HEK293 (cell line): ENCODE measurements at regions not wholly inside any gene's neighbourhood (a gene's known extent, or its start where the extent isn't known, plus 50 kb on each side); places are given as distances from the start of the nearest gene placed in this dataset.

Experiments used
- CTCF ChIP-seq: fragments of 450-650 bp; formaldehyde crosslinking; IDR thresholded peaks from 2 replicates; pipeline ENCODE4 v1.5.1; 2016; ENCODE audit warnings: missing biosample characterization, missing genetic modification characterization
- EGR2 ChIP-seq: fragments of 450-650 bp; formaldehyde crosslinking; IDR thresholded peaks from 2 replicates; pipeline ENCODE4 v1.5.1; 2016; ENCODE audit warnings: low read depth, missing biosample characterization, missing genetic modification characterization
- IKZF3 ChIP-seq: fragments of 450-650 bp; IDR thresholded peaks from 2 replicates; pipeline ENCODE4 v1.5.0; 2018; ENCODE audit warnings: missing biosample characterization, mild to moderate bottlenecking, missing genetic modification characterization, moderate library complexity
- MYNN ChIP-seq: fragments of 450-650 bp; formaldehyde crosslinking; IDR thresholded peaks from 2 replicates; pipeline ENCODE4 v1.5.1; 2016; ENCODE audit warnings: missing biosample characterization, missing genetic modification characterization, borderline replicate concordance
- PRDM10 ChIP-seq: fragments of 450-650 bp; formaldehyde crosslinking; IDR thresholded peaks from 2 replicates; pipeline ENCODE4 v1.5.1; 2016; ENCODE audit warnings: missing biosample characterization, missing genetic modification characterization
- SETDB1 ChIP-seq: IDR thresholded peaks from one replicate; pipeline ENCODE4 v1.6.1; 2017; ENCODE audit warnings: mild to moderate bottlenecking, low read length, moderate library complexity, mixed read lengths; ENCODE audit not compliant: insufficient read length
- ZNF148 ChIP-seq: fragments of 450-650 bp; formaldehyde crosslinking; IDR thresholded peaks from 2 replicates; pipeline ENCODE4 v1.5.0; 2017; ENCODE audit warnings: missing biosample characterization, missing genetic modification characterization, borderline replicate concordance
- ZNF24 ChIP-seq: fragments of 450-650 bp; formaldehyde crosslinking; IDR thresholded peaks from 2 replicates; pipeline ENCODE4 v1.5.1; 2016; ENCODE audit warnings: missing biosample characterization, missing genetic modification characterization
- ZNF311 ChIP-seq: fragments of 450-650 bp; formaldehyde crosslinking; IDR thresholded peaks from 2 replicates; pipeline ENCODE4 v1.5.1; 2017; ENCODE audit warnings: missing biosample characterization, missing genetic modification characterization, borderline replicate concordance
- ZNF600 ChIP-seq: fragments of 450-650 bp; formaldehyde crosslinking; IDR thresholded peaks from 2 replicates; pipeline ENCODE4 v1.5.1; 2016; ENCODE audit warnings: missing biosample characterization, missing genetic modification characterization
- ZNF704 ChIP-seq: fragments of 450-650 bp; formaldehyde crosslinking; IDR thresholded peaks from 2 replicates; pipeline ENCODE4 v1.5.1; 2016; ENCODE audit warnings: missing biosample characterization, missing genetic modification characterization
- ZNF707 ChIP-seq: fragments of 450-650 bp; formaldehyde crosslinking; IDR thresholded peaks from 2 replicates; pipeline ENCODE4 v1.5.1; 2016; ENCODE audit warnings: missing biosample characterization, missing genetic modification characterization
- ZNF843 ChIP-seq: fragments of 450-650 bp; formaldehyde crosslinking; IDR thresholded peaks from 2 replicates; pipeline ENCODE4 v1.5.1; 2016; ENCODE audit warnings: missing biosample characterization, missing genetic modification characterization
- ZSCAN18 ChIP-seq: fragments of 450-650 bp; formaldehyde crosslinking; IDR thresholded peaks from 2 replicates; pipeline ENCODE4 v1.5.1; 2016; ENCODE audit warnings: missing biosample characterization, missing genetic modification characterization

- TF ChIP-seq SETDB1 (no peak), IKZF3 (tag by site-specific recombination) (no peak), ZNF311 (no peak), CTCF (tag by site-specific recombination) (no peak), MYNN (tag by site-specific recombination) (no peak), EGR2 (tag by site-specific recombination) (no peak), ZNF707 (no peak), ZSCAN18 (tag by site-specific recombination) (no peak), ZNF24 (no peak), ZNF600 (tag by site-specific recombination) (no peak), PRDM10 (tag by site-specific recombination) (no peak), ZNF704 (no peak), ZNF148 (tag by site-specific recombination) (no peak), ZNF843 (tag by site-specific recombination) (no peak)
Observed at GRCh38 chrX:116596010-116596409, 133.2 kb upstream of the CT83 start.
